K562 (cell line): ENCODE measurements at regions not wholly inside any gene's neighbourhood (a gene's known extent, or its start where the extent isn't known, plus 50 kb on each side); places are given as distances from the start of the nearest gene placed in this dataset.

Source experiments
- ATAC-seq: fragments of 200-7000 bp; cut with Tn5 transposase; 3 replicates; pipeline ENCODE4 v1.9.1; 2020; ENCODE audit warnings: moderate library complexity
- BruUV-seq: library from RNA; stranded (reverse); fragments of 400-500 nt; replicated peaks from 2 replicates; lab custom pipeline; 2021; lab: Mats Ljungman, UMichigan
- CTCF ChIA-PET: fragments of 300-600 bp; formaldehyde crosslinking; extraction: SDS; loops from one replicate; lab custom pipeline; 2021; ENCODE audit warnings: low intra/inter-chr PET ratio; lab: Yijun Ruan, JAX
- POLR2A ChIA-PET: fragments of 300-600, 350-650 bp; sonication (Branson Sonifier 250); formaldehyde crosslinking; extraction: SDS; loops from one replicate; lab custom pipeline; 2021; ENCODE audit warnings: antibody characterized with exemption, inconsistent platforms; lab: Yijun Ruan, JAX
- DNase-seq, 4 experiments: peaks; one replicate each; pipeline versions ENCODE4 v3.0.0 to v3.0.0-alpha.2; 2011 to 2018; ENCODE audit warnings: low spot score in 3 of 4, mixed read lengths in 3 of 4; ENCODE audit errors: extremely low read depth in 1 of 4
- FAIRE-seq: peaks from 2 replicates; lab custom pipeline; 2011; peaks lifted over from hg19 to GRCh38; lab: Jason Lieb, UNC
- H2AFZ ChIP-seq: 2 replicates; pipeline ENCODE4 v1.6.0; 2011; ENCODE audit warnings: low read depth, low read length, control low read depth, inconsistent platforms
- H3K27ac ChIP-seq: fragments of 200-600 bp; 3 replicates; pipeline ENCODE4 v1.8.0; 2011; ENCODE audit warnings: low read depth, mild to moderate bottlenecking, control low read depth, inconsistent platforms, low read length, moderate library complexity, mixed read lengths; ENCODE audit errors: extremely low read depth
- H3K27me3 ChIP-seq, 2 experiments: fragments of 300-600 bp in 1 of 2; 2 replicates in 1 of 2; 3 replicates in 1 of 2; pipeline versions ENCODE4 v1.6.0 to v1.8.0; 2011; ENCODE audit warnings: inconsistent platforms in 2 of 2, low read length in 2 of 2, mild to moderate bottlenecking in 1 of 2, mixed read lengths in 1 of 2, moderate library complexity in 1 of 2; ENCODE audit not compliant: control insufficient read depth in 2 of 2, insufficient read depth in 2 of 2
- H3K36me3 ChIP-seq: fragments of 300-600 bp; 3 replicates; pipeline ENCODE4 v1.8.0; 2011; ENCODE audit warnings: mild to moderate bottlenecking, low read length, inconsistent platforms; ENCODE audit not compliant: control insufficient read depth, insufficient read depth
- H3K4me1 ChIP-seq, 2 experiments: fragments of 200-600 bp in 1 of 2; replicated peaks in 1 of 2; 2 replicates in 1 of 2; 3 replicates in 1 of 2; pipeline versions ENCODE4 v1.5.1 to v1.8.0; 2011; ENCODE audit warnings: inconsistent platforms in 2 of 2, low read length in 2 of 2, mild to moderate bottlenecking in 1 of 2, mixed read lengths in 1 of 2, moderate library complexity in 1 of 2; ENCODE audit not compliant: control insufficient read depth in 2 of 2, insufficient read depth in 2 of 2
- H3K4me2 ChIP-seq: 2 replicates; pipeline ENCODE4 v1.6.1; 2011; ENCODE audit warnings: low read length, control low read depth, inconsistent platforms, mixed read lengths; ENCODE audit not compliant: insufficient read depth
- H3K4me3 ChIP-seq: fragments of 200-600 bp; sonication (generic), shearing (Covaris generic); 2 replicates; pipeline ENCODE4 v1.5.1; 2016; ENCODE audit warnings: control low read depth, inconsistent platforms
- H3K79me2 ChIP-seq: fragments of 200-600 bp; 3 replicates; pipeline ENCODE4 v1.8.0; 2011; ENCODE audit warnings: low read length, inconsistent platforms; ENCODE audit not compliant: control insufficient read depth, insufficient read depth
- H3K9ac ChIP-seq, 2 experiments: 2 replicates each; pipeline versions ENCODE4 v1.6.0 to v1.6.1; 2011; ENCODE audit warnings: low read depth in 2 of 2, low read length in 2 of 2, control low read depth in 1 of 2, inconsistent platforms in 1 of 2, mild to moderate bottlenecking in 1 of 2, mixed read lengths in 1 of 2; ENCODE audit not compliant: insufficient read depth in 1 of 2
- H3K9me1 ChIP-seq: one replicate; pipeline ENCODE4 v1.6.0; 2011; ENCODE audit warnings: inconsistent platforms, mild to moderate bottlenecking, low read length, moderate library complexity; ENCODE audit not compliant: control insufficient read depth, insufficient read depth
- H3K9me3 ChIP-seq: replicated peaks from 2 replicates; pipeline ENCODE4 v1.5.1; 2011; ENCODE audit warnings: low read depth, low read length, inconsistent platforms; ENCODE audit not compliant: control insufficient read depth, insufficient read depth
- H4K20me1 ChIP-seq: replicated peaks from 2 replicates; pipeline ENCODE4 v1.6.1; 2011; ENCODE audit warnings: low read length, inconsistent platforms, mixed read lengths; ENCODE audit not compliant: control insufficient read depth, insufficient read depth
- ARID1B ChIP-seq: fragments of 450-650 bp; IDR thresholded peaks from 2 replicates; pipeline ENCODE4 v1.6.1; 2016; ENCODE audit warnings: antibody characterized with exemption, mild to moderate bottlenecking, inconsistent platforms
- BRD4 ChIP-seq: fragments of 200-600 bp; sonication (generic); IDR thresholded peaks from 2 replicates; pipeline ENCODE4 v1.6.1; 2017; ENCODE audit warnings: inconsistent platforms
- CBX5 ChIP-seq: IDR thresholded peaks from 2 replicates; pipeline ENCODE4 v1.6.1; 2014; ENCODE audit warnings: low read depth, borderline replicate concordance
- NFRKB ChIP-seq: fragments of 450-650 bp; IDR thresholded peaks from 2 replicates; pipeline ENCODE4 v1.6.1; 2016; ENCODE audit warnings: low read depth
- RAD21 ChIP-seq, 2 experiments: fragments of 250-450 bp in 1 of 2; fragments of 450-650 bp in 1 of 2; sonication (Bioruptor Pico) in 1 of 2; formaldehyde crosslinking in 1 of 2; IDR thresholded peaks in 1 of 2; conservative IDR thresholded peaks in 1 of 2; 2 replicates each; pipeline versions ENCODE4 v1.4.0 to v1.8.0; 2020 to 2022; ENCODE audit warnings: mild to moderate bottlenecking in 2 of 2, moderate library complexity in 1 of 2
- ZFP36 ChIP-seq: fragments of 150-350 bp; IDR thresholded peaks from 2 replicates; pipeline ENCODE4 v1.6.1; 2018; ENCODE audit warnings: low read length, low read depth; ENCODE audit not compliant: partially characterized antibody
- WGBS: fragments of 100-300 bp; shearing (Covaris generic); methylation state at CpG from one replicate; pipeline ENCODE4 v1.1.6; 2016; ENCODE audit warnings: low coverage, mixed read lengths; ENCODE audit not compliant: insufficient coverage; ENCODE audit errors: missing lambda C conversion rate; 5-methylcytosine and 5-hydroxymethylcytosine counted together
- in situ Hi-C: fragments of 300-500 bp; cut with MboI; formaldehyde crosslinking; loops from 4 replicates; pipeline ENCODE4 v1.15.0; 2018; ENCODE audit warnings: inconsistent platforms, mixed read lengths
- intact Hi-C: fragments of 100-400 bp; cut with micrococcal nuclease; formaldehyde crosslinking; loops from 2 replicates; pipeline ENCODE4 v1.14.2; 2022
- TF ChIP-seq, protein P1 (sequence below), 2 experiments: fragments of 450-650 bp; IDR thresholded peaks; 2 replicates each; pipeline ENCODE4 v1.6.1; 2018; ENCODE audit warnings: mild to moderate bottlenecking in 2 of 2, low read depth in 1 of 2; ENCODE audit not compliant: partially characterized antibody in 2 of 2
- TF ChIP-seq, protein P2 (sequence below), 3 experiments: IDR thresholded peaks in 2 of 3; conservative IDR thresholded peaks in 1 of 3; 2 replicates each; pipeline ENCODE4 v1.5.1; 2011 to 2012; ENCODE audit warnings: low read length in 3 of 3, mild to moderate bottlenecking in 3 of 3, control low read depth in 2 of 3, improper control_type of control experiment in 1 of 3, inconsistent platforms in 1 of 3, low read depth in 1 of 3, mixed read lengths in 1 of 3, moderate library complexity in 1 of 3; ENCODE audit not compliant: insufficient read depth in 2 of 3
- TF ChIP-seq, protein P3 (sequence below): sonication (generic); formaldehyde crosslinking; IDR thresholded peaks from 2 replicates; pipeline ENCODE4 v1.8.0; 2022; ENCODE audit warnings: missing genetic modification reagents, mild to moderate bottlenecking, borderline replicate concordance

DNA sequence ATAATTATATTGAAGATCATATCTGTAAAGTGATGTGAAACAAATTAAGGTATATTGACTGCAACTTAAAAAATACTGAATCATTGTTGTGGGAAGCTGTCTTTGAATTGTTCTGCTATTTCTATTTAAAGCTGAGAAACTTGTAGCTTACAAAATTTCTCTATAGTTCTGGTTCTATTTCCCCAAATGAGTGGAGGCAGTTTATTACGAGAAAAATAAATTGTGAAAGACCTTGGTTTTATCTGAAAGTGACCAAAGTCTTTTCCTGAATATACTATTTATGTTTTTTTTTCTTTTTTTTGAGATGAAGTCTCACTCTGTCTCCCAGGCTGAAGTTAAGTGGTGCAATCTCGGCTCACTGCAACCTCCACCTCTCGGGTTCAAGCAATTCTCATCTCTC, 165.4 kb downstream of the SH3BGRL start:
- in situ Hi-C loops = no loop called here
- WGBS = 0% methylated on average over 3 of the region's 3 CpGs

DNA sequence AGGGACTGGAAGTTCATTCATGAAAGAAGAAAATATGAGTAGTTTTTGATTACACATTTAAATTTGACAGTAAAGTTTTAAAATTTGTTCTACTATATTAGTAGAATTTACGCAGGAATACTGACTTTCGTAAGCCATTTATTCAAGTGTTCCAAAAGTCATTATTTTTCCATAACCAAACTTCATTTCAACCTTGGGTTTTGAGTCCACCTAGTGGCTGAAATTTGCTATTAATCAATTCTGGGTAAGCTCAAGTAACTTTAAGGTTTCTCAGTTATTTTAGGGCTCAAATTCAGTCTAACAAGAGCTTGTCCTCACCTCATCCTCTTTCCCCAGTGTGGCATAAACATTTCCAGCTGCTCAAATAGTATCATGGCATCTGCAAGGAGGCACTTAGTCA, 175.4 kb downstream of the SH3BGRL start:
- Histone ChIP-seq H3K79me2 (no peaks in the 10 kb centered on the region), H2AFZ (no peak overlapping the region), H3K9me3 (no peaks in the 10 kb centered on the region), H3K9ac (no peak overlapping the region), H3K36me3 (no peaks in the 10 kb centered on the region), H3K9me1 (no peaks in the 10 kb centered on the region), H4K20me1 (no peaks in the 10 kb centered on the region), H3K4me1 (no peaks in the 10 kb centered on the region), H3K27me3 (no peaks in the 10 kb centered on the region), H3K4me3 (no peak overlapping the region), H3K4me2 (no peak overlapping the region), H3K27ac (no peak overlapping the region)
- no peak for ATAC-seq
- intact Hi-C loops (loop anchor here (2.0 to 10.0 kb wide), 2 partner anchors 203 to 503 kb away; no protein-coding TSS in a partner anchor), in situ Hi-C loops (no loop called here)
- POLR2A ChIA-PET = no interaction called here
- peak in 3 of 4 experiments; percentile 5 to 12 (median 7) for DNase-seq
- 0% methylated on average over 2 of the region's 2 CpGs for whole genome bisulfite sequencing
- CTCF ChIA-PET = no interaction called here
- BruUV-seq = no TSS peak
- FAIRE-seq = no peak
- peak; percentile 31 to 55; a peak in 3 of 4 replicates for TF ChIP-seq RAD21 (CRISPR knock-in tag; conservative IDR thresholded peaks at IDR 0.05 in 1 of 2, IDR thresholded peaks at IDR 0.05 in 1 of 2)
- TF ChIP-seq, protein P1, sequence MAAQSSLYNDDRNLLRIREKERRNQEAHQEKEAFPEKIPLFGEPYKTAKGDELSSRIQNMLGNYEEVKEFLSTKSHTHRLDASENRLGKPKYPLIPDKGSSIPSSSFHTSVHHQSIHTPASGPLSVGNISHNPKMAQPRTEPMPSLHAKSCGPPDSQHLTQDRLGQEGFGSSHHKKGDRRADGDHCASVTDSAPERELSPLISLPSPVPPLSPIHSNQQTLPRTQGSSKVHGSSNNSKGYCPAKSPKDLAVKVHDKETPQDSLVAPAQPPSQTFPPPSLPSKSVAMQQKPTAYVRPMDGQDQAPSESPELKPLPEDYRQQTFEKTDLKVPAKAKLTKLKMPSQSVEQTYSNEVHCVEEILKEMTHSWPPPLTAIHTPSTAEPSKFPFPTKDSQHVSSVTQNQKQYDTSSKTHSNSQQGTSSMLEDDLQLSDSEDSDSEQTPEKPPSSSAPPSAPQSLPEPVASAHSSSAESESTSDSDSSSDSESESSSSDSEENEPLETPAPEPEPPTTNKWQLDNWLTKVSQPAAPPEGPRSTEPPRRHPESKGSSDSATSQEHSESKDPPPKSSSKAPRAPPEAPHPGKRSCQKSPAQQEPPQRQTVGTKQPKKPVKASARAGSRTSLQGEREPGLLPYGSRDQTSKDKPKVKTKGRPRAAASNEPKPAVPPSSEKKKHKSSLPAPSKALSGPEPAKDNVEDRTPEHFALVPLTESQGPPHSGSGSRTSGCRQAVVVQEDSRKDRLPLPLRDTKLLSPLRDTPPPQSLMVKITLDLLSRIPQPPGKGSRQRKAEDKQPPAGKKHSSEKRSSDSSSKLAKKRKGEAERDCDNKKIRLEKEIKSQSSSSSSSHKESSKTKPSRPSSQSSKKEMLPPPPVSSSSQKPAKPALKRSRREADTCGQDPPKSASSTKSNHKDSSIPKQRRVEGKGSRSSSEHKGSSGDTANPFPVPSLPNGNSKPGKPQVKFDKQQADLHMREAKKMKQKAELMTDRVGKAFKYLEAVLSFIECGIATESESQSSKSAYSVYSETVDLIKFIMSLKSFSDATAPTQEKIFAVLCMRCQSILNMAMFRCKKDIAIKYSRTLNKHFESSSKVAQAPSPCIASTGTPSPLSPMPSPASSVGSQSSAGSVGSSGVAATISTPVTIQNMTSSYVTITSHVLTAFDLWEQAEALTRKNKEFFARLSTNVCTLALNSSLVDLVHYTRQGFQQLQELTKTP (IDR thresholded peaks at IDR 0.05; ENCODE audit: low read depth in 1 of 2, partially characterized antibody in 2 of 2) = no peak
- no peak for TF ChIP-seq NFRKB
- TF ChIP-seq CBX5 = no peak
- TF ChIP-seq BRD4 = no peak
- TF ChIP-seq ARID1B = no peak
- TF ChIP-seq, protein P2, sequence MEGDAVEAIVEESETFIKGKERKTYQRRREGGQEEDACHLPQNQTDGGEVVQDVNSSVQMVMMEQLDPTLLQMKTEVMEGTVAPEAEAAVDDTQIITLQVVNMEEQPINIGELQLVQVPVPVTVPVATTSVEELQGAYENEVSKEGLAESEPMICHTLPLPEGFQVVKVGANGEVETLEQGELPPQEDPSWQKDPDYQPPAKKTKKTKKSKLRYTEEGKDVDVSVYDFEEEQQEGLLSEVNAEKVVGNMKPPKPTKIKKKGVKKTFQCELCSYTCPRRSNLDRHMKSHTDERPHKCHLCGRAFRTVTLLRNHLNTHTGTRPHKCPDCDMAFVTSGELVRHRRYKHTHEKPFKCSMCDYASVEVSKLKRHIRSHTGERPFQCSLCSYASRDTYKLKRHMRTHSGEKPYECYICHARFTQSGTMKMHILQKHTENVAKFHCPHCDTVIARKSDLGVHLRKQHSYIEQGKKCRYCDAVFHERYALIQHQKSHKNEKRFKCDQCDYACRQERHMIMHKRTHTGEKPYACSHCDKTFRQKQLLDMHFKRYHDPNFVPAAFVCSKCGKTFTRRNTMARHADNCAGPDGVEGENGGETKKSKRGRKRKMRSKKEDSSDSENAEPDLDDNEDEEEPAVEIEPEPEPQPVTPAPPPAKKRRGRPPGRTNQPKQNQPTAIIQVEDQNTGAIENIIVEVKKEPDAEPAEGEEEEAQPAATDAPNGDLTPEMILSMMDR (IDR thresholded peaks at IDR 0.05 in 2 of 3, conservative IDR thresholded peaks at IDR 0.05 in 1 of 3; ENCODE audit: insufficient read depth in 2 of 3, low read depth in 1 of 3, low read length in 3 of 3) = peak; percentile 9 to 44 (median 21); a peak in 3 of 6 replicates
- TF ChIP-seq, protein P3, sequence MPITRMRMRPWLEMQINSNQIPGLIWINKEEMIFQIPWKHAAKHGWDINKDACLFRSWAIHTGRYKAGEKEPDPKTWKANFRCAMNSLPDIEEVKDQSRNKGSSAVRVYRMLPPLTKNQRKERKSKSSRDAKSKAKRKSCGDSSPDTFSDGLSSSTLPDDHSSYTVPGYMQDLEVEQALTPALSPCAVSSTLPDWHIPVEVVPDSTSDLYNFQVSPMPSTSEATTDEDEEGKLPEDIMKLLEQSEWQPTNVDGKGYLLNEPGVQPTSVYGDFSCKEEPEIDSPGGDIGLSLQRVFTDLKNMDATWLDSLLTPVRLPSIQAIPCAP (CRISPR knock-in tag) = no peak

More for the DNA sequence above, 165.4 kb downstream of the SH3BGRL start:
- no peak for DNase-seq
- Histone ChIP-seq H3K9me1 (no peaks in the 10 kb centered on the region), H3K36me3 (no peaks in the 10 kb centered on the region), H3K27me3 (no peaks in the 10 kb centered on the region), H3K4me1 (no peaks in the 10 kb centered on the region), H4K20me1 (no peaks in the 10 kb centered on the region), H3K79me2 (no peaks in the 10 kb centered on the region), H3K9me3 (no peaks in the 10 kb centered on the region), H3K4me3 (no peak overlapping the region), H3K9ac (no peak overlapping the region), H3K4me2 (no peak overlapping the region), H2AFZ (no peak overlapping the region), H3K27ac (no peak overlapping the region)
- BruUV-seq = no TSS peak
- no peak for ATAC-seq
- no peak for TF ChIP-seq ZFP36
- no peak for FAIRE-seq
- ChIA-PET CTCF (no interaction called here), POLR2A (no interaction called here)
- intact Hi-C loops = no loop called here
